ENCODE measurements at regions not wholly inside any gene's neighbourhood (a gene's known extent, or its start where the extent isn't known, plus 50 kb on each side); places are given as distances from the start of the nearest gene placed in this dataset.

DNA sequence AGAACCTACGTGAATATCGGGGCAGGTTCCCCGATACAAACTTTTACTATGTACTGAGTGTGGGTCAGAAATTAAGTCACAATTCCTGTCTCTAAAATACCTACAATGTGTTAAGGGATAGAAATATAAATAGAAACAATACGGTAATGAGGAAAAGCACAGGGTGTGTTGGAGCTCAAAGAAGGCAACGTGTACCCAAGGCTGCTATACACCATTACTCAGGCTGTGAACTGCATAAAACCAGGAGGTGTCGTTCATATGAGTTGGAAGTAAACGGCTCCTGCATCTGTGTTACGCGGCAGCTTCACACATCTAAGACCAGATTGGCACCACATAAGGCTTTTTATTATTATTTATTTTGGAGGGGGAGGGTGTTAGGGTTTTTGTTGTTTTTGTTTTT lies 50.1 kb upstream of the TRPM3 start:
- H3K9me3 ChIP-seq, result no peaks in the 10 kb centered on the region
- intact Hi-C loops (cut with DNase I), result no loop called here
- no peak for ATAC-seq
- TF ChIP-seq, protein P1, sequence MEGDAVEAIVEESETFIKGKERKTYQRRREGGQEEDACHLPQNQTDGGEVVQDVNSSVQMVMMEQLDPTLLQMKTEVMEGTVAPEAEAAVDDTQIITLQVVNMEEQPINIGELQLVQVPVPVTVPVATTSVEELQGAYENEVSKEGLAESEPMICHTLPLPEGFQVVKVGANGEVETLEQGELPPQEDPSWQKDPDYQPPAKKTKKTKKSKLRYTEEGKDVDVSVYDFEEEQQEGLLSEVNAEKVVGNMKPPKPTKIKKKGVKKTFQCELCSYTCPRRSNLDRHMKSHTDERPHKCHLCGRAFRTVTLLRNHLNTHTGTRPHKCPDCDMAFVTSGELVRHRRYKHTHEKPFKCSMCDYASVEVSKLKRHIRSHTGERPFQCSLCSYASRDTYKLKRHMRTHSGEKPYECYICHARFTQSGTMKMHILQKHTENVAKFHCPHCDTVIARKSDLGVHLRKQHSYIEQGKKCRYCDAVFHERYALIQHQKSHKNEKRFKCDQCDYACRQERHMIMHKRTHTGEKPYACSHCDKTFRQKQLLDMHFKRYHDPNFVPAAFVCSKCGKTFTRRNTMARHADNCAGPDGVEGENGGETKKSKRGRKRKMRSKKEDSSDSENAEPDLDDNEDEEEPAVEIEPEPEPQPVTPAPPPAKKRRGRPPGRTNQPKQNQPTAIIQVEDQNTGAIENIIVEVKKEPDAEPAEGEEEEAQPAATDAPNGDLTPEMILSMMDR (IDR thresholded peaks at IDR 0.05), result no peak
- no peak for DNase-seq
- H3K27ac ChIP-seq, result no peak overlapping the region
- no peaks in the 10 kb centered on the region for H3K36me3 ChIP-seq
- H3K4me3 ChIP-seq, result no peak overlapping the region
- no peaks in the 10 kb centered on the region for H3K27me3 ChIP-seq (ENCODE audit: low read depth)
- no peaks in the 10 kb centered on the region for H3K4me1 ChIP-seq
